HEK293 (cell line): ENCODE measurements at regions not wholly inside any gene's neighbourhood (a gene's known extent, or its start where the extent isn't known, plus 50 kb on each side); places are given as distances from the start of the nearest gene placed in this dataset.

ENCODE experiments used
- CTCF ChIA-PET: fragments of 350-600 bp; formaldehyde crosslinking; extraction: SDS; loops from one replicate; lab custom pipeline; 2021; ENCODE audit warnings: antibody characterized with exemption; lab: Yijun Ruan, JAX
- POLR2A ChIA-PET: fragments of 300-600 bp; formaldehyde crosslinking; extraction: SDS; loops from one replicate; lab custom pipeline; 2020; ENCODE audit warnings: antibody characterized with exemption, inconsistent platforms; lab: Yijun Ruan, JAX
- H3K27ac ChIP-seq: fragments of 200-500 bp; sonication (Bioruptor generic); 2 replicates; pipeline ENCODE4 v1.5.1; 2014; ENCODE audit warnings: low read depth, low read length, control low read depth, inconsistent platforms; ENCODE audit errors: extremely low read depth
- H3K36me3 ChIP-seq, 2 experiments: fragments of 200-500 bp in 1 of 2; sonication (Bioruptor generic) in 1 of 2; 1 replicate in 1 of 2; 2 replicates in 1 of 2; pipeline ENCODE4 v1.5.1; 2014 to 2017; ENCODE audit warnings: inconsistent platforms in 2 of 2, low read length in 2 of 2; ENCODE audit not compliant: control insufficient read depth in 2 of 2, insufficient read depth in 1 of 2
- H3K4me1 ChIP-seq: fragments of 200-500 bp; sonication (Bioruptor generic); 2 replicates; pipeline ENCODE4 v1.5.1; 2014; ENCODE audit warnings: mild to moderate bottlenecking, low read length, inconsistent platforms; ENCODE audit not compliant: control insufficient read depth, insufficient read depth
- H3K4me3 ChIP-seq: 2 replicates; pipeline ENCODE4 v1.5.1; 2011; ENCODE audit warnings: low read depth, mild to moderate bottlenecking, control low read depth, low read length, moderate library complexity
- H3K9me3 ChIP-seq: fragments of 200-500 bp; sonication (Bioruptor generic); 2 replicates; pipeline ENCODE4 v1.5.1; 2014; ENCODE audit warnings: low read depth, low read length, inconsistent platforms; ENCODE audit not compliant: control insufficient read depth, insufficient read depth
- TCF7L2 ChIP-seq: IDR thresholded peaks from 2 replicates; pipeline ENCODE4 v1.6.1; 2011; ENCODE audit warnings: low read depth, mild to moderate bottlenecking, inconsistent platforms, low read length, moderate library complexity, borderline replicate concordance
- ZFP3 ChIP-seq: fragments of 450-650 bp; formaldehyde crosslinking; IDR thresholded peaks from 2 replicates; pipeline ENCODE4 v1.5.1; 2016; ENCODE audit warnings: low read depth, missing biosample characterization, missing genetic modification characterization
- ZIC2 ChIP-seq: fragments of 450-650 bp; formaldehyde crosslinking; IDR thresholded peaks from 2 replicates; pipeline ENCODE4 v1.5.1; 2016; ENCODE audit warnings: missing biosample characterization, missing genetic modification characterization
- ZNF19 ChIP-seq: fragments of 450-650 bp; formaldehyde crosslinking; IDR thresholded peaks from 2 replicates; pipeline ENCODE4; 2016; ENCODE audit warnings: missing biosample characterization, missing genetic modification characterization, low read depth
- ZNF266 ChIP-seq: fragments of 450-650 bp; formaldehyde crosslinking; IDR thresholded peaks from 2 replicates; pipeline ENCODE4 v1.5.1; 2016; ENCODE audit warnings: missing biosample characterization, missing genetic modification characterization, low read depth
- ZNF292 ChIP-seq: fragments of 450-650 bp; formaldehyde crosslinking; IDR thresholded peaks from 2 replicates; pipeline ENCODE4 v1.5.1; 2016; ENCODE audit warnings: low read depth, missing biosample characterization, missing genetic modification characterization, borderline replicate concordance
- ZNF544 ChIP-seq: fragments of 450-650 bp; formaldehyde crosslinking; IDR thresholded peaks from 2 replicates; pipeline ENCODE4 v1.5.0; 2017; ENCODE audit warnings: missing biosample characterization, missing genetic modification characterization
- ZNF776 ChIP-seq: fragments of 450-650 bp; formaldehyde crosslinking; IDR thresholded peaks from 2 replicates; pipeline ENCODE4 v1.5.0; 2017; ENCODE audit warnings: missing biosample characterization, missing genetic modification characterization, borderline replicate concordance
- ZNF777 ChIP-seq: fragments of 450-650 bp; formaldehyde crosslinking; IDR thresholded peaks from 2 replicates; pipeline ENCODE4 v1.5.1; 2017; ENCODE audit warnings: missing biosample characterization, missing genetic modification characterization, borderline replicate concordance
- TF ChIP-seq, protein P1 (sequence below): fragments of 450-650 bp; formaldehyde crosslinking; IDR thresholded peaks from 2 replicates; pipeline ENCODE4 v1.5.1; 2016; ENCODE audit warnings: missing biosample characterization, missing genetic modification characterization, low read depth
- TF ChIP-seq, protein P2 (sequence below): fragments of 450-650 bp; formaldehyde crosslinking; IDR thresholded peaks from 2 replicates; pipeline ENCODE4 v1.5.1; 2016; ENCODE audit warnings: missing biosample characterization, missing genetic modification characterization
- TF ChIP-seq, protein P3 (sequence below): fragments of 450-650 bp; formaldehyde crosslinking; IDR thresholded peaks from 2 replicates; pipeline ENCODE4 v1.5.1; 2016; ENCODE audit warnings: missing biosample characterization, missing genetic modification characterization, borderline replicate concordance
- TF ChIP-seq, protein P4 (sequence below): fragments of 450-650 bp; formaldehyde crosslinking; IDR thresholded peaks from 2 replicates; pipeline ENCODE4 v1.5.1; 2016; ENCODE audit warnings: missing biosample characterization, missing genetic modification characterization, borderline replicate concordance

DNA sequence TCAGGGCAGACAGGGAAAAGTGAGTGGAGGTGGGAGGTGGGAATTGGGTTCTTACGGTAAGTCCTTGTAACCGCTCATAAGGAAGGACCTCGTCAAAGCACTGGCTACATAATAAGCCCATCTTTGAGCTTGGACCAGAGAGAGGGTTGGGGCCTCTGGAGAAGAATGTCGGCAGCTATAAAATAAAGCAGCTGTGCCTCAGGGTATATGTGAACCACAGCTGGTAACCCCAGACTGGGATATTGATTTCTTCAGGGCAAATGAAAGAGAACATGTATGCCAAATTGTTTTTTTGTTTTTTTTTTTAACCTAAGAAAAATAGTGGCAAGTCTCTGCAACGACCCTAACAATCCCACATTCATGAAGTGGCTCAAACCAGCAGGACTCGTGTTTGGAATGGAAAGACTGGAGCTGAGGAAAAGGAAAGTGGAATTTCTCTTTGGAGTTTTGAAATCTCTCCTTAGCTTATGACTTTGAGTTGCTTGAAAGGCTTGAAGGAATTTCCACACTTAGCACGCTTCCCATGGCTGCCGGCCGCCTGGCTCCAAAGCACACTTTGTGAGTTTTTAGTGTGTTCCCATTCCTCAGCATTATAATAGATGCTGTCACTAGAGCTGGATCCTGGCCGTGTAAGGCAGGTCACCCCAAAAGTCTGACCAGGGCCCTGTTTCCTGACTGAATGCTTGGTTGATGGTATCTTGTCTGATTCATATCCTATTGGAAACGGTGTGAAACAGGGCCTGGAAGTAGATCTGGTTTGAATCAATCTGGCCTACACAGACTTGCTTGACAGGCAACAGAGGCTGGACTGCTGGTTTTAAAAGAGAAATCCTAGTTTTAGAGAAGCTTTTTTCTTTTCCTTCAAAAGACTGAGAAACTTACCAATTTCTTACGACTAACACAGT, 244.7 kb downstream of the MSRB3 start:
- TF ChIP-seq ZNF292 (tag by site-specific recombination) (no peak), ZNF776 (no peak), TCF7L2 (no peak), ZNF777 (tag by site-specific recombination) (no peak)
- H3K4me1 ChIP-seq, result no peaks in the 10 kb centered on the region
- H3K36me3 ChIP-seq, result no peaks in the 10 kb centered on the region
- ChIA-PET POLR2A (no interaction called here), CTCF (interaction anchor here (0.6 to 1.2 kb wide), 2 partner anchors 44 to 240 kb away, joined by 3 to 7 read pairs; no protein-coding TSS in a partner anchor)
- H3K9me3 ChIP-seq, result no peaks in the 10 kb centered on the region
- H3K27ac ChIP-seq, result no peak overlapping the region
- H3K4me3 ChIP-seq, result no peak overlapping the region

DNA sequence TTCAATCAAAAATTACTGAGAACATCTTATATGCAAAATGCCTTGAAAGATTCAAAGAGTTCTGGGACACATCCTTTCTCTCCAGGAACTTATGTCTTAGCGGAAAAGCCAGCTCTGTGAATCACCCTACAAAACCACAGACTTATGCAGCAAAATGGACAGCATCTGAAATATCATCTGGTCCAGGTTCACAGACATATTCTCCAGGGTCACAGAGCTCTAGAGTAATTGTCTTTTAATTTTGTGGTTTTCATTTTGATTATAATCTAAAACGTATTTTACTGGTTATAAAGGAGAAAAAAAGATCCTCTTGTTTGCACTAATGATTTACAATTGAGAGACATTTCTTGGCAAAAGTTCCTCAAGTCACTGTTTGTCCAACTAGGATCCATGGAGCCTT, 246.2 kb downstream of the MSRB3 start:
- Histone ChIP-seq H3K9me3 (no peaks in the 10 kb centered on the region), H3K36me3 (no peaks in the 10 kb centered on the region), H3K27ac (no peak overlapping the region), H3K4me1 (no peaks in the 10 kb centered on the region), H3K4me3 (no peak overlapping the region)
- ChIA-PET CTCF (interaction anchor here (0.7 to 1.2 kb wide), 2 partner anchors 10 to 45 kb away, joined by 3 read pairs; no protein-coding TSS in a partner anchor), POLR2A (no interaction called here)
- TF ChIP-seq, protein P1, sequence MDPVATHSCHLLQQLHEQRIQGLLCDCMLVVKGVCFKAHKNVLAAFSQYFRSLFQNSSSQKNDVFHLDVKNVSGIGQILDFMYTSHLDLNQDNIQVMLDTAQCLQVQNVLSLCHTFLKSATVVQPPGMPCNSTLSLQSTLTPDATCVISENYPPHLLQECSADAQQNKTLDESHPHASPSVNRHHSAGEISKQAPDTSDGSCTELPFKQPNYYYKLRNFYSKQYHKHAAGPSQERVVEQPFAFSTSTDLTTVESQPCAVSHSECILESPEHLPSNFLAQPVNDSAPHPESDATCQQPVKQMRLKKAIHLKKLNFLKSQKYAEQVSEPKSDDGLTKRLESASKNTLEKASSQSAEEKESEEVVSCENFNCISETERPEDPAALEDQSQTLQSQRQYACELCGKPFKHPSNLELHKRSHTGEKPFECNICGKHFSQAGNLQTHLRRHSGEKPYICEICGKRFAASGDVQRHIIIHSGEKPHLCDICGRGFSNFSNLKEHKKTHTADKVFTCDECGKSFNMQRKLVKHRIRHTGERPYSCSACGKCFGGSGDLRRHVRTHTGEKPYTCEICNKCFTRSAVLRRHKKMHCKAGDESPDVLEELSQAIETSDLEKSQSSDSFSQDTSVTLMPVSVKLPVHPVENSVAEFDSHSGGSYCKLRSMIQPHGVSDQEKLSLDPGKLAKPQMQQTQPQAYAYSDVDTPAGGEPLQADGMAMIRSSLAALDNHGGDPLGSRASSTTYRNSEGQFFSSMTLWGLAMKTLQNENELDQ (tag by site-specific recombination), result no peak
- TF ChIP-seq ZIC2 (tag by site-specific recombination) (no peak), ZNF19 (tag by site-specific recombination) (no peak), ZFP3 (tag by site-specific recombination) (no peak), ZNF544 (tag by site-specific recombination) (no peak), ZNF266 (tag by site-specific recombination) (no peak)
- TF ChIP-seq, protein P2, sequence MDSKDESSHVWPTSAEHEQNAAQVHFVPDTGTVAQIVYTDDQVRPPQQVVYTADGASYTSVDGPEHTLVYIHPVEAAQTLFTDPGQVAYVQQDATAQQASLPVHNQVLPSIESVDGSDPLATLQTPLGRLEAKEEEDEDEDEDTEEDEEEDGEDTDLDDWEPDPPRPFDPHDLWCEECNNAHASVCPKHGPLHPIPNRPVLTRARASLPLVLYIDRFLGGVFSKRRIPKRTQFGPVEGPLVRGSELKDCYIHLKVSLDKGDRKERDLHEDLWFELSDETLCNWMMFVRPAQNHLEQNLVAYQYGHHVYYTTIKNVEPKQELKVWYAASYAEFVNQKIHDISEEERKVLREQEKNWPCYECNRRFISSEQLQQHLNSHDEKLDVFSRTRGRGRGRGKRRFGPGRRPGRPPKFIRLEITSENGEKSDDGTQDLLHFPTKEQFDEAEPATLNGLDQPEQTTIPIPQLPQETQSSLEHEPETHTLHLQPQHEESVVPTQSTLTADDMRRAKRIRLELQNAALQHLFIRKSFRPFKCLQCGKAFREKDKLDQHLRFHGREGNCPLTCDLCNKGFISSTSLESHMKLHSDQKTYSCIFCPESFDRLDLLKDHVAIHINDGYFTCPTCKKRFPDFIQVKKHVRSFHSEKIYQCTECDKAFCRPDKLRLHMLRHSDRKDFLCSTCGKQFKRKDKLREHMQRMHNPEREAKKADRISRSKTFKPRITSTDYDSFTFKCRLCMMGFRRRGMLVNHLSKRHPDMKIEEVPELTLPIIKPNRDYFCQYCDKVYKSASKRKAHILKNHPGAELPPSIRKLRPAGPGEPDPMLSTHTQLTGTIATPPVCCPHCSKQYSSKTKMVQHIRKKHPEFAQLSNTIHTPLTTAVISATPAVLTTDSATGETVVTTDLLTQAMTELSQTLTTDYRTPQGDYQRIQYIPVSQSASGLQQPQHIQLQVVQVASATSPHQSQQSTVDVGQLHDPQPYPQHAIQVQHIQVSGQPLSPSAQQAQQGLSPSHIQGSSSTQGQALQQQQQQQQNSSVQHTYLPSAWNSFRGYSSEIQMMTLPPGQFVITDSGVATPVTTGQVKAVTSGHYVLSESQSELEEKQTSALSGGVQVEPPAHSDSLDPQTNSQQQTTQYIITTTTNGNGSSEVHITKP (tag by site-specific recombination), result no peak
- TF ChIP-seq, protein P3, sequence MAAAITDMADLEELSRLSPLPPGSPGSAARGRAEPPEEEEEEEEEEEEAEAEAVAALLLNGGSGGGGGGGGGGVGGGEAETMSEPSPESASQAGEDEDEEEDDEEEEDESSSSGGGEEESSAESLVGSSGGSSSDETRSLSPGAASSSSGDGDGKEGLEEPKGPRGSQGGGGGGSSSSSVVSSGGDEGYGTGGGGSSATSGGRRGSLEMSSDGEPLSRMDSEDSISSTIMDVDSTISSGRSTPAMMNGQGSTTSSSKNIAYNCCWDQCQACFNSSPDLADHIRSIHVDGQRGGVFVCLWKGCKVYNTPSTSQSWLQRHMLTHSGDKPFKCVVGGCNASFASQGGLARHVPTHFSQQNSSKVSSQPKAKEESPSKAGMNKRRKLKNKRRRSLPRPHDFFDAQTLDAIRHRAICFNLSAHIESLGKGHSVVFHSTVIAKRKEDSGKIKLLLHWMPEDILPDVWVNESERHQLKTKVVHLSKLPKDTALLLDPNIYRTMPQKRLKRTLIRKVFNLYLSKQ (tag by site-specific recombination), result no peak
- TF ChIP-seq, protein P4, sequence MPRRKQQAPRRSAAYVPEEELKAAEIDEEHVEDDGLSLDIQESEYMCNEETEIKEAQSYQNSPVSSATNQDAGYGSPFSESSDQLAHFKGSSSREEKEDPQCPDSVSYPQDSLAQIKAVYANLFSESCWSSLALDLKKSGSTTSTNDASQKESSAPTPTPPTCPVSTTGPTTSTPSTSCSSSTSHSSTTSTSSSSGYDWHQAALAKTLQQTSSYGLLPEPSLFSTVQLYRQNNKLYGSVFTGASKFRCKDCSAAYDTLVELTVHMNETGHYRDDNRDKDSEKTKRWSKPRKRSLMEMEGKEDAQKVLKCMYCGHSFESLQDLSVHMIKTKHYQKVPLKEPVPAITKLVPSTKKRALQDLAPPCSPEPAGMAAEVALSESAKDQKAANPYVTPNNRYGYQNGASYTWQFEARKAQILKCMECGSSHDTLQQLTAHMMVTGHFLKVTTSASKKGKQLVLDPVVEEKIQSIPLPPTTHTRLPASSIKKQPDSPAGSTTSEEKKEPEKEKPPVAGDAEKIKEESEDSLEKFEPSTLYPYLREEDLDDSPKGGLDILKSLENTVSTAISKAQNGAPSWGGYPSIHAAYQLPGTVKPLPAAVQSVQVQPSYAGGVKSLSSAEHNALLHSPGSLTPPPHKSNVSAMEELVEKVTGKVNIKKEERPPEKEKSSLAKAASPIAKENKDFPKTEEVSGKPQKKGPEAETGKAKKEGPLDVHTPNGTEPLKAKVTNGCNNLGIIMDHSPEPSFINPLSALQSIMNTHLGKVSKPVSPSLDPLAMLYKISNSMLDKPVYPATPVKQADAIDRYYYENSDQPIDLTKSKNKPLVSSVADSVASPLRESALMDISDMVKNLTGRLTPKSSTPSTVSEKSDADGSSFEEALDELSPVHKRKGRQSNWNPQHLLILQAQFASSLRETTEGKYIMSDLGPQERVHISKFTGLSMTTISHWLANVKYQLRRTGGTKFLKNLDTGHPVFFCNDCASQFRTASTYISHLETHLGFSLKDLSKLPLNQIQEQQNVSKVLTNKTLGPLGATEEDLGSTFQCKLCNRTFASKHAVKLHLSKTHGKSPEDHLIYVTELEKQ (tag by site-specific recombination), result no peak
